BLaER1 treated with 17β-estradiol and CSF1 and Interleukin-3, amounts not matched to agents 10 nM and 100 nM (cell line): ENCODE measurements at regions not wholly inside any gene's neighbourhood (a gene's known extent, or its start where the extent isn't known, plus 50 kb on each side); places are given as distances from the start of the nearest gene placed in this dataset.

Source experiments
- H3K27ac ChIP-seq, 11 experiments: shearing (Covaris generic); formaldehyde crosslinking; 2 replicates each; pipeline ENCODE4 v1.8.1; 2022
- H3K27me3 ChIP-seq, 11 experiments: shearing (Covaris generic); formaldehyde crosslinking; 2 replicates each; pipeline ENCODE4 v1.8.1; 2022
- H3K36me3 ChIP-seq, 11 experiments: shearing (Covaris generic); formaldehyde crosslinking; 2 replicates each; pipeline ENCODE4 v1.8.1; 2022
- H3K4me1 ChIP-seq, 10 experiments: shearing (Covaris generic); formaldehyde crosslinking; 2 replicates each; pipeline ENCODE4 v1.8.1; 2022
- H3K4me2 ChIP-seq, 11 experiments: shearing (Covaris generic); formaldehyde crosslinking; 2 replicates each; pipeline ENCODE4 v1.8.1; 2022
- H3K4me3 ChIP-seq, 10 experiments: shearing (Covaris generic); formaldehyde crosslinking; 2 replicates each; pipeline ENCODE4 v1.8.1; 2022
- H3K9ac ChIP-seq, 11 experiments: shearing (Covaris generic); formaldehyde crosslinking; 2 replicates each; pipeline ENCODE4 v1.8.1; 2022
- H3K9me3 ChIP-seq, 11 experiments: shearing (Covaris generic); formaldehyde crosslinking; replicated peaks in 1 of 11; 2 replicates each; pipeline ENCODE4 v1.8.1; 2022
- H4K20me1 ChIP-seq, 11 experiments: shearing (Covaris generic); formaldehyde crosslinking; 2 replicates each; pipeline ENCODE4 v1.8.1; 2022
- Cebpa-rat ChIP-seq, 11 experiments: shearing (Covaris generic); IDR thresholded peaks; 2 replicates each; pipeline ENCODE4 v1.8.1; 2022

- H3K4me2 ChIP-seq = no peak overlapping the region
These were observed 158.1 kb upstream of the USP38 start for GRCh38 chr4:143026459-143027170.

GRCh38 chr4:143035661-143036060 is 149.1 kb upstream of the USP38 start:
- no peak overlapping the region for H3K4me3 ChIP-seq
- no peak overlapping the region for H3K4me2 ChIP-seq
- no peaks in the 10 kb centered on the region for H3K27me3 ChIP-seq
- no peak overlapping the region for H3K9ac ChIP-seq
- no peak overlapping the region for H3K27ac ChIP-seq
- TF ChIP-seq Cebpa-rat (IDR thresholded peaks at IDR 0.05) = no peak
- H4K20me1 ChIP-seq = no peaks in the 10 kb centered on the region
- H3K4me1 ChIP-seq = no peaks in the 10 kb centered on the region
- H3K9me3 ChIP-seq = no peaks in the 10 kb centered on the region
- no peaks in the 10 kb centered on the region for H3K36me3 ChIP-seq

More at GRCh38 chr4:143026459-143027170, 158.1 kb upstream of the USP38 start:
- Histone ChIP-seq H3K27ac (no peak overlapping the region), H3K9me3 (peaks cover 0 to 18% (median 8%) of the 10 kb centered on the region in 11 experiments; a peak in 11 of 22 replicates), H4K20me1 (no peaks in the 10 kb centered on the region), H3K4me3 (no peak overlapping the region), H3K4me1 (peaks cover 0 to 36% (median 11%) of the 10 kb centered on the region in 10 experiments; a peak in 9 of 20 replicates), H3K9ac (no peak overlapping the region), H3K27me3 (no peaks in the 10 kb centered on the region), H3K36me3 (no peaks in the 10 kb centered on the region)
- TF ChIP-seq Cebpa-rat (IDR thresholded peaks at IDR 0.05) = no peak

GRCh38 chr4:143036443-143036842 is 148.3 kb upstream of the USP38 start:
- no peak for TF ChIP-seq Cebpa-rat (IDR thresholded peaks at IDR 0.05)
- no peaks in the 10 kb centered on the region for H3K36me3 ChIP-seq
- no peak overlapping the region for H3K4me2 ChIP-seq
- H3K27ac ChIP-seq = no peak overlapping the region
- no peak overlapping the region for H3K9ac ChIP-seq
- H4K20me1 ChIP-seq = no peaks in the 10 kb centered on the region
- no peaks in the 10 kb centered on the region for H3K27me3 ChIP-seq
- no peak overlapping the region for H3K4me3 ChIP-seq
- no peaks in the 10 kb centered on the region for H3K9me3 ChIP-seq
- no peaks in the 10 kb centered on the region for H3K4me1 ChIP-seq

GRCh38 chr4:143046454-143046853 is 138.3 kb upstream of the USP38 start:
- Histone ChIP-seq H3K27me3 (no peaks in the 10 kb centered on the region), H3K36me3 (no peaks in the 10 kb centered on the region), H3K4me1 (no peaks in the 10 kb centered on the region), H3K27ac (no peak overlapping the region), H3K9me3 (no peaks in the 10 kb centered on the region), H4K20me1 (no peaks in the 10 kb centered on the region), H3K4me2 (no peak overlapping the region), H3K4me3 (no peak overlapping the region), H3K9ac (no peak overlapping the region)
- no peak for TF ChIP-seq Cebpa-rat (IDR thresholded peaks at IDR 0.05)

GRCh38 chr4:143046906-143047305 is 137.8 kb upstream of the USP38 start:
- Histone ChIP-seq H3K4me3 (no peak overlapping the region), H4K20me1 (no peaks in the 10 kb centered on the region), H3K4me1 (no peaks in the 10 kb centered on the region), H3K36me3 (no peaks in the 10 kb centered on the region), H3K9ac (no peak overlapping the region), H3K4me2 (no peak overlapping the region), H3K27me3 (no peaks in the 10 kb centered on the region), H3K9me3 (no peaks in the 10 kb centered on the region), H3K27ac (no peak overlapping the region)
- no peak for TF ChIP-seq Cebpa-rat (IDR thresholded peaks at IDR 0.05)

- H3K27me3 ChIP-seq = no peaks in the 10 kb centered on the region
- H3K4me2 ChIP-seq = no peak overlapping the region; a peak in 1 of 22 replicates
- H3K9me3 ChIP-seq = no peaks in the 10 kb centered on the region
- no peak overlapping the region for H3K27ac ChIP-seq
- peaks cover 0 to 6% (median 0%) of the 10 kb centered on the region in 10 experiments; a peak in 1 of 20 replicates for H3K4me1 ChIP-seq
- no peaks in the 10 kb centered on the region for H4K20me1 ChIP-seq
- no peaks in the 10 kb centered on the region for H3K36me3 ChIP-seq
- no peak overlapping the region for H3K9ac ChIP-seq
- no peak for TF ChIP-seq Cebpa-rat (IDR thresholded peaks at IDR 0.05)
- H3K4me3 ChIP-seq = no peak overlapping the region
These were observed 129.7 kb upstream of the USP38 start for GRCh38 chr4:143054971-143055370.

GRCh38 chr4:143055997-143056396 is 128.7 kb upstream of the USP38 start:
- Histone ChIP-seq H3K9ac (no peak overlapping the region), H3K27me3 (no peaks in the 10 kb centered on the region), H3K4me3 (no peak overlapping the region), H3K9me3 (no peaks in the 10 kb centered on the region), H3K4me1 (peaks cover 0 to 6% (median 0%) of the 10 kb centered on the region in 10 experiments; a peak in 1 of 20 replicates), H4K20me1 (no peaks in the 10 kb centered on the region), H3K36me3 (no peaks in the 10 kb centered on the region), H3K27ac (no peak overlapping the region), H3K4me2 (no peak overlapping the region)
- no peak for TF ChIP-seq Cebpa-rat (IDR thresholded peaks at IDR 0.05)

GRCh38 chr4:143071351-143071750 is 113.4 kb upstream of the USP38 start:
- Histone ChIP-seq H3K4me1 (no peaks in the 10 kb centered on the region), H3K27me3 (no peaks in the 10 kb centered on the region), H4K20me1 (no peaks in the 10 kb centered on the region), H3K9me3 (peaks cover 0 to 13% (median 4%) of the 10 kb centered on the region in 11 experiments; a peak in 8 of 22 replicates), H3K4me2 (no peak overlapping the region), H3K4me3 (no peak overlapping the region), H3K27ac (no peak overlapping the region), H3K36me3 (no peaks in the 10 kb centered on the region), H3K9ac (no peak overlapping the region)
- no peak for TF ChIP-seq Cebpa-rat (IDR thresholded peaks at IDR 0.05)

- no peak for TF ChIP-seq Cebpa-rat (IDR thresholded peaks at IDR 0.05)
These were observed 108.0 kb upstream of the USP38 start for GRCh38 chr4:143076723-143077122.

GRCh38 chr4:143082701-143083100 is 102.0 kb upstream of the USP38 start:
- H4K20me1 ChIP-seq = no peaks in the 10 kb centered on the region
- H3K4me1 ChIP-seq = no peaks in the 10 kb centered on the region
- no peak for TF ChIP-seq Cebpa-rat (IDR thresholded peaks at IDR 0.05)
- H3K4me3 ChIP-seq = no peak overlapping the region
- no peak overlapping the region for H3K9ac ChIP-seq
- H3K27ac ChIP-seq = no peak overlapping the region
- no peaks in the 10 kb centered on the region for H3K36me3 ChIP-seq
- no peaks in the 10 kb centered on the region for H3K9me3 ChIP-seq
- no peaks in the 10 kb centered on the region for H3K27me3 ChIP-seq
- no peak overlapping the region for H3K4me2 ChIP-seq

More at GRCh38 chr4:143076723-143077122, 108.0 kb upstream of the USP38 start:
- Histone ChIP-seq H4K20me1 (no peaks in the 10 kb centered on the region), H3K27me3 (no peaks in the 10 kb centered on the region), H3K27ac (no peak overlapping the region), H3K4me1 (no peaks in the 10 kb centered on the region), H3K9ac (no peak overlapping the region), H3K4me2 (no peak overlapping the region), H3K4me3 (no peak overlapping the region), H3K36me3 (no peaks in the 10 kb centered on the region), H3K9me3 (peaks cover 0 to 8% (median 0%) of the 10 kb centered on the region in 11 experiments; a peak in 3 of 22 replicates)
